GM12878 (cell line): ENCODE measurements at regions not wholly inside any gene's neighbourhood (a gene's known extent, or its start where the extent isn't known, plus 50 kb on each side); places are given as distances from the start of the nearest gene placed in this dataset.

Experiments used
- ATAC-seq: fragments of 200-7000 bp; cut with Tn5 transposase; 3 replicates; pipeline ENCODE4 v1.9.1; 2020; ENCODE audit warnings: mild to moderate bottlenecking, moderate library complexity
- BruUV-seq: library from RNA; stranded (reverse); fragments of 400-500 nt; replicated peaks from 2 replicates; lab custom pipeline; 2021; lab: Mats Ljungman, UMichigan
- CTCF ChIA-PET: fragments of 300-600 bp; sonication (Branson Sonifier 250); formaldehyde crosslinking; extraction: SDS; loops from one replicate; lab custom pipeline; 2021; ENCODE audit warnings: inconsistent platforms; lab: Yijun Ruan, JAX
- POLR2A ChIA-PET: fragments of 350-600 bp; formaldehyde crosslinking; extraction: SDS; loops from one replicate; lab custom pipeline; 2021; ENCODE audit warnings: inconsistent platforms; lab: Charles Lee
- RAD21 ChIA-PET: fragments of 300-600 bp; sonication (Branson Sonifier 250); formaldehyde crosslinking; loops from one replicate; lab custom pipeline; 2023; ENCODE audit warnings: antibody characterized with exemption; ENCODE audit not compliant: unreplicated experiment; lab: Charles Lee
- SMC1A ChIA-PET: fragments of 300-600 bp; sonication (Branson Sonifier 250); formaldehyde crosslinking; loops from one replicate; lab custom pipeline; 2023; ENCODE audit not compliant: unreplicated experiment, uncharacterized antibody; lab: Charles Lee
- DNase-seq: peaks from one replicate; pipeline ENCODE4 v3.0.0-alpha.2; 2011; ENCODE audit warnings: low read depth, low spot score
- FAIRE-seq: peaks from 3 replicates; lab custom pipeline; 2011; peaks lifted over from hg19 to GRCh38; lab: Jason Lieb, UNC
- H2AFZ ChIP-seq: 2 replicates; pipeline ENCODE4 v1.6.0; 2011; ENCODE audit warnings: low read depth, low read length, control low read depth; ENCODE audit not compliant: control insufficient read depth
- H3K27ac ChIP-seq: 2 replicates; pipeline ENCODE4 v1.5.1; 2011; ENCODE audit warnings: control low read depth; ENCODE audit not compliant: control insufficient read depth, insufficient read depth
- H3K27me3 ChIP-seq, 2 experiments: replicated peaks in 1 of 2; 2 replicates each; pipeline versions ENCODE4 v1.6.0 to v1.6.1; 2011; ENCODE audit warnings: low read length in 1 of 2; ENCODE audit not compliant: control insufficient read depth in 2 of 2, insufficient read depth in 2 of 2
- H3K36me3 ChIP-seq, 2 experiments: 2 replicates each; pipeline ENCODE4 v1.5.1; 2011; ENCODE audit warnings: low read length in 1 of 2; ENCODE audit not compliant: control insufficient read depth in 2 of 2, insufficient read depth in 2 of 2
- H3K4me1 ChIP-seq: 2 replicates; pipeline ENCODE4 v1.6.1; 2011; ENCODE audit warnings: mild to moderate bottlenecking, low read length, moderate library complexity, mixed read lengths; ENCODE audit not compliant: control insufficient read depth, insufficient read depth
- H3K4me2 ChIP-seq: 2 replicates; pipeline ENCODE4 v1.6.0; 2011; ENCODE audit warnings: control low read depth; ENCODE audit not compliant: control insufficient read depth, insufficient read depth
- H3K4me3 ChIP-seq: fragments of 200-600 bp; sonication (generic); 2 replicates; pipeline ENCODE4 v1.5.1; 2016
- H3K79me2 ChIP-seq: 2 replicates; pipeline ENCODE4 v1.6.0; 2011; ENCODE audit warnings: low read length; ENCODE audit not compliant: control insufficient read depth, insufficient read depth
- H3K9ac ChIP-seq: 2 replicates; pipeline ENCODE4 v1.8.0; 2011; ENCODE audit warnings: low read length, control low read depth, mixed read lengths; ENCODE audit not compliant: control insufficient read depth, insufficient read depth
- H3K9me3 ChIP-seq: replicated peaks from 3 replicates; pipeline ENCODE4 v1.5.1; 2011; ENCODE audit warnings: mild to moderate bottlenecking, low read length; ENCODE audit not compliant: control insufficient read depth, insufficient read depth
- H4K20me1 ChIP-seq: 2 replicates; pipeline ENCODE4 v1.6.0; 2011; ENCODE audit not compliant: control insufficient read depth, insufficient read depth
- BCL11A ChIP-seq: IDR thresholded peaks from 2 replicates; pipeline ENCODE4 v1.6.1; 2011; ENCODE audit warnings: low read depth, low read length
- CEBPB ChIP-seq, 2 experiments: fragments of 150-350 bp in 1 of 2; IDR thresholded peaks; 2 replicates each; pipeline ENCODE4 v1.6.1; 2012 to 2014; ENCODE audit warnings: low read depth in 2 of 2, low read length in 2 of 2, borderline replicate concordance in 1 of 2, inconsistent platforms in 1 of 2
- EGR1 ChIP-seq, 2 experiments: IDR thresholded peaks; 1 replicate in 1 of 2; 2 replicates in 1 of 2; pipeline ENCODE4 v1.6.1; 2011 to 2012; ENCODE audit warnings: low read depth in 2 of 2, low read length in 2 of 2, borderline replicate concordance in 1 of 2, mild to moderate bottlenecking in 1 of 2, moderate library complexity in 1 of 2
- GABPA ChIP-seq: IDR thresholded peaks from 2 replicates; pipeline ENCODE4 v1.6.1; 2014; ENCODE audit warnings: antibody characterized with exemption, low read depth, mild to moderate bottlenecking, inconsistent platforms
- IKZF1 ChIP-seq: fragments of 450-650 bp; conservative IDR thresholded peaks from 2 replicates; pipeline ENCODE4 v1.6.1; 2017; ENCODE audit warnings: antibody characterized with exemption, mild to moderate bottlenecking
- KAT2A ChIP-seq: conservative IDR thresholded peaks from 2 replicates; pipeline ENCODE4 v1.6.1; 2011; ENCODE audit warnings: low read depth, low read length; ENCODE audit not compliant: control insufficient read depth
- KDM1A ChIP-seq: fragments of 200-600 bp; sonication (generic); IDR thresholded peaks from 2 replicates; pipeline ENCODE4 v1.6.1; 2016; ENCODE audit warnings: borderline replicate concordance
- NFXL1 ChIP-seq: fragments of 450-650 bp; IDR thresholded peaks from 2 replicates; pipeline ENCODE4 v1.6.1; 2017; ENCODE audit warnings: antibody characterized with exemption, mild to moderate bottlenecking, borderline replicate concordance
- NR2C1 ChIP-seq: fragments of 450-650 bp; IDR thresholded peaks from 2 replicates; pipeline ENCODE4 v1.6.1; 2017; ENCODE audit warnings: antibody characterized with exemption, mild to moderate bottlenecking, moderate library complexity
- PAX5 ChIP-seq: IDR thresholded peaks from 2 replicates; pipeline ENCODE4 v1.6.1; 2011; ENCODE audit warnings: low read depth, low read length, borderline replicate concordance
- POU2F2 ChIP-seq: IDR thresholded peaks from 3 replicates; pipeline ENCODE4 v1.6.1; 2011; ENCODE audit warnings: low read depth, mild to moderate bottlenecking, low read length, borderline replicate concordance
- RBBP5 ChIP-seq: fragments of 200-600 bp; sonication (generic); conservative IDR thresholded peaks from 2 replicates; pipeline ENCODE4 v1.6.1; 2016
- RCOR1 ChIP-seq: conservative IDR thresholded peaks from 2 replicates; pipeline ENCODE4 v1.6.1; 2012; ENCODE audit warnings: low read depth, low read length, improper control_type of control experiment
- TAF1 ChIP-seq: IDR thresholded peaks from 2 replicates; pipeline ENCODE4 v1.6.1; 2011; ENCODE audit warnings: mild to moderate bottlenecking, low read depth, low read length, borderline replicate concordance
- TARDBP ChIP-seq: IDR thresholded peaks from 2 replicates; pipeline ENCODE4 v1.6.1; 2016; ENCODE audit warnings: borderline replicate concordance
- WRNIP1 ChIP-seq: IDR thresholded peaks from 2 replicates; pipeline ENCODE4 v1.6.1; 2011; ENCODE audit warnings: low read depth, low read length, improper control_type of control experiment, borderline replicate concordance
- YBX1 ChIP-seq: fragments of 450-650 bp; IDR thresholded peaks from 2 replicates; pipeline ENCODE4 v1.6.1; 2016; ENCODE audit warnings: antibody characterized with exemption
- ZNF207 ChIP-seq: fragments of 450-650 bp; IDR thresholded peaks from 2 replicates; pipeline ENCODE4 v1.6.1; 2014; ENCODE audit warnings: antibody characterized with exemption, mild to moderate bottlenecking, borderline replicate concordance
- ZNF217 ChIP-seq: fragments of 450-650 bp; IDR thresholded peaks from 2 replicates; pipeline ENCODE4 v1.6.1; 2017; ENCODE audit warnings: antibody characterized with exemption, mild to moderate bottlenecking
- WGBS: methylation state at CpG from one replicate; pipeline ENCODE4 v1.1.6; 2016; ENCODE audit warnings: low lambda C conversion rate; ENCODE audit not compliant: insufficient replicate concordance, insufficient coverage; ENCODE audit errors: missing lambda C conversion rate; 5-methylcytosine and 5-hydroxymethylcytosine counted together
- in situ Hi-C: fragments of 300-500 bp; cut with MboI; formaldehyde crosslinking; loops from 9 replicates; pipeline ENCODE4 v1.14.3; 2018; ENCODE audit warnings: mixed read lengths
- intact Hi-C: fragments of 100-400 bp; cut with micrococcal nuclease; formaldehyde crosslinking; loops from one replicate; pipeline ENCODE4 v1.14.2; 2022; ENCODE audit not compliant: unreplicated experiment
- TF ChIP-seq, protein P1 (sequence below): fragments of 450-650 bp; IDR thresholded peaks from 2 replicates; pipeline ENCODE4 v1.6.1; 2018; ENCODE audit warnings: borderline replicate concordance, mild to moderate bottlenecking; ENCODE audit not compliant: partially characterized antibody

DNA sequence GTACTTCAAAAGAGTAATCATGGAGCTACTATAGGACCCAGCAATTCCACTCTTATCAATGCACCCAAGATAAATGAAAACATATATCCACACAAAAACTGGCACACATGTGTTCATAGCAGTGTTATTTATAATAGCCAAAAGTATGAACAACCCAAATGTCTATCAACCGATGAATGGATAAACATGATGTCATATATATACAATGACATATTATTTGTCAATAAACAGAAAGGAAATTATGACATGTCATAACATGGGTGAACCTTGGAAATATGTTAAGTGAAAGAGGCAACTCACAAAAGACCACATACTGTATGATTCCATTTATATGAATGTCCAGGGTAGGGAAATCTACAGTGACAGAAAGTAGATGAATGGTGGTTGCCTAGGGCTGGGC is 347.1 kb upstream of the DDHD1 start:
- no peaks in the 10 kb centered on the region for H3K79me2 ChIP-seq
- H3K4me2 ChIP-seq, result no peak overlapping the region
- no peak overlapping the region for H2AFZ ChIP-seq
- no peak for TF ChIP-seq YBX1
- TF ChIP-seq ZNF207, result no peak
- no peak for TF ChIP-seq KAT2A
- no peak for TF ChIP-seq CEBPB (IDR thresholded peaks at IDR 0.05; ENCODE audit: borderline replicate concordance in 1 of 2, low read depth in 2 of 2, low read length in 2 of 2)
- TF ChIP-seq BCL11A, result no peak
- no peak for TF ChIP-seq EGR1 (IDR thresholded peaks at IDR 0.05; ENCODE audit: borderline replicate concordance in 1 of 2, low read depth in 2 of 2, low read length in 2 of 2)
- TF ChIP-seq RCOR1, result no peak
- TF ChIP-seq RBBP5, result no peak
- TF ChIP-seq, all 136 proteins: peak for 0
- in situ Hi-C loops (no loop called here), intact Hi-C loops (no loop called here)
- RAD21 ChIA-PET, result no interaction called here
- no TSS peak for BruUV-seq
- no peaks in the 10 kb centered on the region for H3K9me3 ChIP-seq
- no peaks in the 10 kb centered on the region for H4K20me1 ChIP-seq
- no peak overlapping the region for H3K9ac ChIP-seq
- no peaks in the 10 kb centered on the region for H3K4me1 ChIP-seq
- H3K4me3 ChIP-seq, result no peak overlapping the region
- POLR2A ChIA-PET, result no interaction called here
- H3K27ac ChIP-seq, result no peak overlapping the region
- 86% methylated on average over 1 of the region's 1 CpG for WGBS
- FAIRE-seq (no peak), DNase-seq (no peak), ATAC-seq (no peak)
- CTCF ChIA-PET, result no interaction called here
- H3K27me3 ChIP-seq, result no peaks in the 10 kb centered on the region
- no peaks in the 10 kb centered on the region for H3K36me3 ChIP-seq
- SMC1A ChIA-PET, result no interaction called here

DNA sequence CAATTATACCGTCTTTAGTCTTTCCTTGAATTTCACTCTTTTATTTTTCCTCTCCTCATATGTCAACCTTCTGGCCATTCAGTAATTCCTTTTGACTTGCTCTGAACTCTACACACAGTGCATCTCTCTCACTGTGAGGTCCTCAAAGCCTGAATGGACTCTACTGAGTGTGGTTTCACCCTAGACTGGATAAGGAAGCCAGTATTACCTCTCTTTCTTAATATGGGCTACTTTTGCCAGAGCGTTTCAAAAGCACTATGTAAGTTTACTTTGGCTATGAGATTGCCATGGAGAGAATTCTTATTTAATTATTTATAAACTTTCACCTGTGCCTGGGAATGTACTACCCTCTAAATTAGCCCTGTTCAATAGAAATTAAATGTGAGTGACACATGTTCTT is 343.5 kb upstream of the DDHD1 start:
- intact Hi-C loops, result no loop called here
- TF ChIP-seq TARDBP, result no peak
- TF ChIP-seq ZNF217, result no peak
- TF ChIP-seq KAT2A, result no peak
- TF ChIP-seq IKZF1, result no peak
- TF ChIP-seq WRNIP1, result no peak
- no peak for TF ChIP-seq PAX5
- no peak for TF ChIP-seq TAF1
- TF ChIP-seq NR2C1, result no peak
- no peak for TF ChIP-seq KDM1A
- TF ChIP-seq, protein P1, sequence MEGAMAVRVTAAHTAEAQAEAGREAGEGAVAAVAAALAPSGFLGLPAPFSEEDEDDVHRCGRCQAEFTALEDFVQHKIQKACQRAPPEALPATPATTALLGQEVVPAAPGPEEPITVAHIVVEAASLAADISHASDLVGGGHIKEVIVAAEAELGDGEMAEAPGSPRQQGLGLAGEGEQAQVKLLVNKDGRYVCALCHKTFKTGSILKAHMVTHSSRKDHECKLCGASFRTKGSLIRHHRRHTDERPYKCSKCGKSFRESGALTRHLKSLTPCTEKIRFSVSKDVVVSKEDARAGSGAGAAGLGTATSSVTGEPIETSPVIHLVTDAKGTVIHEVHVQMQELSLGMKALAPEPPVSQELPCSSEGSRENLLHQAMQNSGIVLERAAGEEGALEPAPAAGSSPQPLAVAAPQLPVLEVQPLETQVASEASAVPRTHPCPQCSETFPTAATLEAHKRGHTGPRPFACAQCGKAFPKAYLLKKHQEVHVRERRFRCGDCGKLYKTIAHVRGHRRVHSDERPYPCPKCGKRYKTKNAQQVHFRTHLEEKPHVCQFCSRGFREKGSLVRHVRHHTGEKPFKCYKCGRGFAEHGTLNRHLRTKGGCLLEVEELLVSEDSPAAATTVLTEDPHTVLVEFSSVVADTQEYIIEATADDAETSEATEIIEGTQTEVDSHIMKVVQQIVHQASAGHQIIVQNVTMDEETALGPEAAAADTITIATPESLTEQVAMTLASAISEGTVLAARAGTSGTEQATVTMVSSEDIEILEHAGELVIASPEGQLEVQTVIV, result no peak
- no peak for TF ChIP-seq POU2F2
- no peak for TF ChIP-seq GABPA
- no peak for TF ChIP-seq BCL11A
- no peak for TF ChIP-seq NFXL1

More for the DNA sequence above, 343.5 kb upstream of the DDHD1 start:
- H3K4me2 ChIP-seq, result no peak overlapping the region
- H4K20me1 ChIP-seq, result no peaks in the 10 kb centered on the region
- RAD21 ChIA-PET, result no interaction called here
- no peaks in the 10 kb centered on the region for H3K27me3 ChIP-seq
- H3K9me3 ChIP-seq, result no peaks in the 10 kb centered on the region
- no peak overlapping the region for H3K27ac ChIP-seq
- in situ Hi-C loops, result no loop called here
- no peak overlapping the region for H2AFZ ChIP-seq
- FAIRE-seq (no peak), DNase-seq (no peak), ATAC-seq (no peak)
- H3K4me1 ChIP-seq, result no peaks in the 10 kb centered on the region
- SMC1A ChIA-PET, result no interaction called here
- no peaks in the 10 kb centered on the region for H3K36me3 ChIP-seq
- CTCF ChIA-PET, result no interaction called here
- H3K9ac ChIP-seq, result no peak overlapping the region
- no peak overlapping the region for H3K4me3 ChIP-seq
- WGBS, result 43% methylated on average over 2 of the region's 2 CpGs
- POLR2A ChIA-PET, result no interaction called here
- no peaks in the 10 kb centered on the region for H3K79me2 ChIP-seq
- no TSS peak for BruUV-seq
